RPMI7951 (cell line): ENCODE measurements at regions not wholly inside any gene's neighbourhood (a gene's known extent, or its start where the extent isn't known, plus 50 kb on each side); places are given as distances from the start of the nearest gene placed in this dataset.

Experiments
- DNase-seq: peaks from one replicate; pipeline ENCODE4 v3.0.0-alpha.2; 2012; ENCODE audit warnings: low read depth

GRCh38 chr10:107631876-107632275, 467.4 kb upstream of the SORCS1 start:
- DNase-seq = no peak

GRCh38 chr10:107626862-107627261, 462.4 kb upstream of the SORCS1 start:
- no peak for DNase-seq

GRCh38 chr10:107623292-107623691, 458.8 kb upstream of the SORCS1 start:
- DNase-seq = no peak

- DNase-seq = no peak
Observed at GRCh38 chr10:107619139-107619538, 454.6 kb upstream of the SORCS1 start.

- no peak for DNase-seq
Observed at GRCh38 chr10:107618504-107618994, 454.0 kb upstream of the SORCS1 start.

- DNase-seq = peak; percentile 32
Observed at GRCh38 chr10:107616463-107617410, 452.2 kb upstream of the SORCS1 start.

- peak; percentile 2 for DNase-seq
Observed at GRCh38 chr10:107616031-107616430, 451.5 kb upstream of the SORCS1 start.

- DNase-seq = peak; percentile 63
Observed at GRCh38 chr10:107614939-107615685, 450.6 kb upstream of the SORCS1 start.

GRCh38 chr10:107611115-107611514, 446.6 kb upstream of the SORCS1 start:
- DNase-seq = no peak

- peak; percentile 7 for DNase-seq
Observed at GRCh38 chr10:107589081-107589480, 424.6 kb upstream of the SORCS1 start.

- no peak for DNase-seq
Observed at GRCh38 chr10:107585630-107586029, 421.1 kb upstream of the SORCS1 start.

- no peak for DNase-seq
Observed at GRCh38 chr10:107583974-107584373, 419.5 kb upstream of the SORCS1 start.

- no peak for DNase-seq
Observed at GRCh38 chr10:107579970-107580369, 415.5 kb upstream of the SORCS1 start.

GRCh38 chr10:107577221-107577620, 412.7 kb upstream of the SORCS1 start:
- no peak for DNase-seq

- DNase-seq = peak; percentile 57
Observed at GRCh38 chr10:107576746-107577145, 412.2 kb upstream of the SORCS1 start.

- DNase-seq = no peak
Observed at GRCh38 chr10:107565014-107565413, 400.5 kb upstream of the SORCS1 start.

- no peak for DNase-seq
Observed at GRCh38 chr10:107561136-107561650, 396.7 kb upstream of the SORCS1 start.

GRCh38 chr10:107557916-107558315, 393.4 kb upstream of the SORCS1 start:
- DNase-seq = no peak

- no peak for DNase-seq
Observed at GRCh38 chr10:107554333-107554732, 389.8 kb upstream of the SORCS1 start.

- DNase-seq = peak; percentile 72
Observed at GRCh38 chr10:107553470-107553869, 389.0 kb upstream of the SORCS1 start.

GRCh38 chr10:107552963-107553362, 388.5 kb upstream of the SORCS1 start:
- DNase-seq = no peak

- DNase-seq = no peak
Observed at GRCh38 chr10:107548301-107548700, 383.8 kb upstream of the SORCS1 start.
